Right lobe of liver (tissue), 4 donors: ENCODE measurements at regions not wholly inside any gene's neighbourhood (a gene's known extent, or its start where the extent isn't known, plus 50 kb on each side); places are given as distances from the start of the nearest gene placed in this dataset.

Experiments
- CTCF ChIP-seq, 4 donors: fragments of 200-600 bp in 3 of 4; fragments of 450-650 bp in 1 of 4; IDR thresholded peaks; one replicate each; pipeline versions ENCODE4 v1.5.1 to v1.8.0; 2016 to 2022; ENCODE audit warnings: antibody characterized with exemption in 4 of 4, mild to moderate bottlenecking in 2 of 4
- POLR2A ChIP-seq: fragments of 450-650 bp; IDR thresholded peaks from one replicate; pipeline ENCODE4 v1.6.1; 2017; ENCODE audit warnings: antibody characterized with exemption, mild to moderate bottlenecking
- donor health status: DM: no; HTN: no; CAD: no.
- donor health status: DM: no; HTN: no; CAD: no.
- donor health status: DM: no; HTN: yes; CAD: no.

GRCh38 chr21:28431022-28431421, 561.7 kb downstream of the LTN1 start:
- no peak for TF ChIP-seq CTCF (IDR thresholded peaks at IDR 0.05)
- TF ChIP-seq POLR2A = no peak
